ENCODE measurements at regions not wholly inside any gene's neighbourhood (a gene's known extent, or its start where the extent isn't known, plus 50 kb on each side); places are given as distances from the start of the nearest gene placed in this dataset.

- no peaks in the 10 kb centered on the region for H3K79me2 ChIP-seq (ENCODE audit: low read length)
- H3K4me3 ChIP-seq (ENCODE audit: low read length) = no peak overlapping the region
- no peaks in the 10 kb centered on the region for H3K9me2 ChIP-seq (replicated peaks; ENCODE audit: insufficient read depth, low read length)
- H3K27me3 ChIP-seq (replicated peaks; ENCODE audit: insufficient read depth, low read length) = no peaks in the 10 kb centered on the region
- H3K27ac ChIP-seq (ENCODE audit: low read length) = no peak overlapping the region
- H3K9ac ChIP-seq (ENCODE audit: low read length) = no peak overlapping the region
- no peaks in the 10 kb centered on the region for H4K20me1 ChIP-seq (ENCODE audit: insufficient read depth, low read length)
- H3K4me1 ChIP-seq (ENCODE audit: low read length) = 0 out of 2 replicates have a peak, but pooled peaks cover 5% of the 10 kb centered on the region
- H3K36me3 ChIP-seq (replicated peaks; ENCODE audit: insufficient read depth, low read length) = no peaks in the 10 kb centered on the region
- no peaks in the 10 kb centered on the region; the same call in 1 of the 2 replicates for H3K9me3 ChIP-seq (replicated peaks; ENCODE audit: insufficient read depth, low read length)
- H2AFZ ChIP-seq (ENCODE audit: low read length) = peak overlapping the region; percentile 55; the same call in 1 of the 2 replicates
- no peaks in the 10 kb centered on the region for H3F3A ChIP-seq (ENCODE audit: insufficient read depth, low read length)
- peak overlapping the region; percentile 65; the same call in 1 of the 2 replicates for H3K4me2 ChIP-seq (ENCODE audit: low read depth, low read length)
- TF ChIP-seq EZH2 (optimal IDR thresholded peaks at IDR 0.05; ENCODE audit: low read depth, low read length) (no peak), EZH2phosphoT487 (IDR thresholded peaks at IDR 0.05; ENCODE audit: low read length) (no peak), CTCF (IDR thresholded peaks at IDR 0.05; ENCODE audit: low read length) (no peak)
- DNase-seq = no peak
Observed at GRCh38 chr5:44942524-44943001, 133.8 kb downstream of the MRPS30 start.

- no peaks in the 10 kb centered on the region for H3K79me2 ChIP-seq (ENCODE audit: low read length)
- no peaks in the 10 kb centered on the region for H3K36me3 ChIP-seq (replicated peaks; ENCODE audit: insufficient read depth, low read length)
- H2AFZ ChIP-seq (ENCODE audit: low read length) = peak overlapping the region; percentile 55
- peak overlapping the region; percentile 65 for H3K4me2 ChIP-seq (ENCODE audit: low read depth, low read length)
- TF ChIP-seq EZH2 (optimal IDR thresholded peaks at IDR 0.05; ENCODE audit: low read depth, low read length) (no peak), CTCF (IDR thresholded peaks at IDR 0.05; ENCODE audit: low read length) (no peak)
- H4K20me1 ChIP-seq (ENCODE audit: insufficient read depth, low read length) = no peaks in the 10 kb centered on the region
- H3K9ac ChIP-seq (ENCODE audit: low read length) = no peak overlapping the region
- H3K27me3 ChIP-seq (replicated peaks; ENCODE audit: insufficient read depth, low read length) = no peaks in the 10 kb centered on the region
- peak overlapping the region; percentile 28 for H3K4me3 ChIP-seq (ENCODE audit: low read length)
- H3K4me1 ChIP-seq (ENCODE audit: low read length) = 0 out of 2 replicates have a peak, but pooled peaks cover 5% of the 10 kb centered on the region
- H3F3A ChIP-seq (ENCODE audit: insufficient read depth, low read length) = no peaks in the 10 kb centered on the region
- no peaks in the 10 kb centered on the region; the same call in 1 of the 2 replicates for H3K9me3 ChIP-seq (replicated peaks; ENCODE audit: insufficient read depth, low read length)
- no peak for DNase-seq
- H3K9me2 ChIP-seq (replicated peaks; ENCODE audit: insufficient read depth, low read length) = no peaks in the 10 kb centered on the region
- no peak overlapping the region for H3K27ac ChIP-seq (ENCODE audit: low read length)
Observed at GRCh38 chr5:44943647-44944046, 134.9 kb downstream of the MRPS30 start.

GRCh38 chr5:44945743-44946142 is 137.0 kb downstream of the MRPS30 start:
- DNase-seq = no peak
- H3K9ac ChIP-seq (ENCODE audit: low read length) = no peak overlapping the region
- H3K9me2 ChIP-seq (replicated peaks; ENCODE audit: insufficient read depth, low read length) = no peaks in the 10 kb centered on the region
- no peak overlapping the region for H3K27ac ChIP-seq (ENCODE audit: low read length)
- no peaks in the 10 kb centered on the region for H4K20me1 ChIP-seq (ENCODE audit: insufficient read depth, low read length)
- H3K4me1 ChIP-seq (ENCODE audit: low read length) = 0 out of 2 replicates have a peak, but pooled peaks cover 5% of the 10 kb centered on the region
- H3K79me2 ChIP-seq (ENCODE audit: low read length) = no peaks in the 10 kb centered on the region
- no peaks in the 10 kb centered on the region; the same call in 1 of the 2 replicates for H3K9me3 ChIP-seq (replicated peaks; ENCODE audit: insufficient read depth, low read length)
- H3K4me2 ChIP-seq (ENCODE audit: low read depth, low read length) = no peak overlapping the region
- no peaks in the 10 kb centered on the region for H3K27me3 ChIP-seq (replicated peaks; ENCODE audit: insufficient read depth, low read length)
- no peaks in the 10 kb centered on the region for H3K36me3 ChIP-seq (replicated peaks; ENCODE audit: insufficient read depth, low read length)
- H3K4me3 ChIP-seq (ENCODE audit: low read length) = no peak overlapping the region
- TF ChIP-seq CTCF (IDR thresholded peaks at IDR 0.05; ENCODE audit: low read length) = no peak
- TF ChIP-seq EZH2 (optimal IDR thresholded peaks at IDR 0.05; ENCODE audit: low read depth, low read length) = no peak
- no peak for TF ChIP-seq EZH2phosphoT487 (IDR thresholded peaks at IDR 0.05; ENCODE audit: low read length)
- no peak overlapping the region for H2AFZ ChIP-seq (ENCODE audit: low read length)
- H3F3A ChIP-seq (ENCODE audit: insufficient read depth, low read length) = no peaks in the 10 kb centered on the region

Measured in MM.1S (cell line).